OCI-LY3 (cell line): ENCODE measurements at regions not wholly inside any gene's neighbourhood (a gene's known extent, or its start where the extent isn't known, plus 50 kb on each side); places are given as distances from the start of the nearest gene placed in this dataset.

Source experiments
- H2AFZ ChIP-seq: fragments of 200-600, 300-600 bp; shearing (Covaris generic); 2 replicates; pipeline ENCODE4 v1.6.0; 2014; ENCODE audit warnings: antibody characterized with exemption, low read depth, low read length
- H3K27ac ChIP-seq: fragments of 200-600, 300-600 bp; sonication (generic); 2 replicates; pipeline ENCODE4 v1.5.1; 2014; ENCODE audit warnings: mild to moderate bottlenecking, low read length, moderate library complexity, mixed read lengths
- H3K27me3 ChIP-seq: fragments of 200-600, 300-600 bp; sonication (generic); 2 replicates; pipeline ENCODE4 v1.6.1; 2014; ENCODE audit warnings: low read depth, low read length, mixed read lengths
- H3K36me3 ChIP-seq: fragments of 200-600, 300-600 bp; sonication (generic); replicated peaks from 2 replicates; pipeline ENCODE3; 2014; ENCODE audit warnings: low read depth, low read length, mixed read lengths
- H3K4me1 ChIP-seq: fragments of 300-600, 200-600 bp; sonication (generic); 2 replicates; pipeline ENCODE4 v1.6.1; 2014; ENCODE audit warnings: low read length, mixed read lengths
- H3K4me2 ChIP-seq: fragments of 200-600, 300-600 bp; sonication (generic); 2 replicates; pipeline ENCODE4 v1.6.1; 2014; ENCODE audit warnings: low read length, mixed read lengths
- H3K4me3 ChIP-seq: fragments of 300-600, 200-600 bp; sonication (generic); 2 replicates; pipeline ENCODE4 v1.5.1; 2014; ENCODE audit warnings: antibody characterized with exemption, mild to moderate bottlenecking, low read length, moderate library complexity
- H3K79me2 ChIP-seq: fragments of 300-600, 200-600 bp; shearing (Covaris generic); 2 replicates; pipeline ENCODE4 v1.6.1; 2014; ENCODE audit warnings: mild to moderate bottlenecking, low read length, mixed read lengths
- H3K9ac ChIP-seq: fragments of 300-600, 200-600 bp; shearing (Covaris generic); 2 replicates; pipeline ENCODE4 v1.6.0; 2014; ENCODE audit warnings: mild to moderate bottlenecking, low read length, moderate library complexity
- H3K9me3 ChIP-seq: fragments of 200-600, 300-600 bp; shearing (Covaris generic); 2 replicates; pipeline ENCODE4 v1.6.1; 2014; ENCODE audit warnings: low read length, mixed read lengths; ENCODE audit not compliant: insufficient read depth
- H4K20me1 ChIP-seq: fragments of 200-600, 300-600 bp; sonication (generic); 2 replicates; pipeline ENCODE4 v1.6.1; 2016; ENCODE audit warnings: low read length, mixed read lengths; ENCODE audit not compliant: insufficient read depth
- EZH2phosphoT487 ChIP-seq: fragments of 200-600 bp; shearing (Covaris generic); IDR thresholded peaks from 2 replicates; pipeline ENCODE4 v1.6.1; 2018; ENCODE audit warnings: antibody characterized with exemption, mixed run types, low read depth
- TF ChIP-seq, protein P1 (sequence below): fragments of 200-600, 300-600 bp; sonication (generic); IDR thresholded peaks from 2 replicates; pipeline ENCODE4 v1.5.1; 2014; ENCODE audit warnings: antibody characterized with exemption, low read length, low read depth

DNA sequence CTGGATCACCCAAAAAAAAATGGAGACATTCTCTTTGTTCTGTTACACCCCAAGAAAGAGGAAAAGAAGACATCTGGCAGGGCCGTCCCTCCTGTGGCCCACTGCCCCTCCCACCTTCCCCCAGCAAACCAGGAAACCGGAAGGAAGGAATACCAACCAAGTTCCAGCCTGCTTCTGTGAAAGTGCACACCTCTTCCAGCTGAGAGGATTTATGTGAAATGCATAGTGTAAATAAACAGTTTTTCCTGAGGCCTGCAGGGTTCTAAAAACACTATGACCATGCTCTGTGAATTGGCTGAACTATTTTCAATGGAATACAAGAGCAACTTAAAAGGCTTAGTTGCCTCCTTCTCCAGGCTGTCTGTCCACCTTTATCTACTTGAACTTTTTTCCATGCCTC is 50.0 kb upstream of the CHST1 start:
- no peaks in the 10 kb centered on the region for H4K20me1 ChIP-seq
- H3K9ac ChIP-seq: no peak overlapping the region
- no peak overlapping the region for H3K27ac ChIP-seq
- H3K4me2 ChIP-seq: no peak overlapping the region
- peaks cover 62% of the 10 kb centered on the region for H3K27me3 ChIP-seq
- H3K4me1 ChIP-seq: no peaks in the 10 kb centered on the region
- no peaks in the 10 kb centered on the region for H3K9me3 ChIP-seq
- H3K79me2 ChIP-seq: no peaks in the 10 kb centered on the region
- no peak overlapping the region for H3K4me3 ChIP-seq
- H2AFZ ChIP-seq: no peak overlapping the region
- no peaks in the 10 kb centered on the region for H3K36me3 ChIP-seq
- no peak for TF ChIP-seq EZH2phosphoT487
- TF ChIP-seq, protein P1, sequence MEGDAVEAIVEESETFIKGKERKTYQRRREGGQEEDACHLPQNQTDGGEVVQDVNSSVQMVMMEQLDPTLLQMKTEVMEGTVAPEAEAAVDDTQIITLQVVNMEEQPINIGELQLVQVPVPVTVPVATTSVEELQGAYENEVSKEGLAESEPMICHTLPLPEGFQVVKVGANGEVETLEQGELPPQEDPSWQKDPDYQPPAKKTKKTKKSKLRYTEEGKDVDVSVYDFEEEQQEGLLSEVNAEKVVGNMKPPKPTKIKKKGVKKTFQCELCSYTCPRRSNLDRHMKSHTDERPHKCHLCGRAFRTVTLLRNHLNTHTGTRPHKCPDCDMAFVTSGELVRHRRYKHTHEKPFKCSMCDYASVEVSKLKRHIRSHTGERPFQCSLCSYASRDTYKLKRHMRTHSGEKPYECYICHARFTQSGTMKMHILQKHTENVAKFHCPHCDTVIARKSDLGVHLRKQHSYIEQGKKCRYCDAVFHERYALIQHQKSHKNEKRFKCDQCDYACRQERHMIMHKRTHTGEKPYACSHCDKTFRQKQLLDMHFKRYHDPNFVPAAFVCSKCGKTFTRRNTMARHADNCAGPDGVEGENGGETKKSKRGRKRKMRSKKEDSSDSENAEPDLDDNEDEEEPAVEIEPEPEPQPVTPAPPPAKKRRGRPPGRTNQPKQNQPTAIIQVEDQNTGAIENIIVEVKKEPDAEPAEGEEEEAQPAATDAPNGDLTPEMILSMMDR: no peak
